Kidney epithelial cell (primary cell): ENCODE measurements at regions not wholly inside any gene's neighbourhood (a gene's known extent, or its start where the extent isn't known, plus 50 kb on each side); places are given as distances from the start of the nearest gene placed in this dataset.

Experiments used
- DNase-seq: peaks from one replicate; pipeline ENCODE4 v3.0.0-alpha.2; 2010; ENCODE audit warnings: low read depth
- H3K27me3 ChIP-seq: 2 replicates; pipeline ENCODE4 v1.6.0; 2011; ENCODE audit warnings: low read length; ENCODE audit not compliant: control insufficient read depth, insufficient read depth
- H3K36me3 ChIP-seq: 2 replicates; pipeline ENCODE4 v1.5.1; 2011; ENCODE audit warnings: low read length; ENCODE audit not compliant: control insufficient read depth, insufficient read depth
- H3K4me3 ChIP-seq: 2 replicates; pipeline ENCODE4 v1.5.1; 2011; ENCODE audit warnings: low read depth, mild to moderate bottlenecking, control low read depth, low read length
- TF ChIP-seq, protein P1 (sequence below): IDR thresholded peaks from 2 replicates; pipeline ENCODE4 v1.5.1; 2011; ENCODE audit warnings: mild to moderate bottlenecking, moderate library complexity, low read length, control low read depth, inconsistent platforms; ENCODE audit not compliant: insufficient read depth, poor library complexity, severe bottlenecking

DNA sequence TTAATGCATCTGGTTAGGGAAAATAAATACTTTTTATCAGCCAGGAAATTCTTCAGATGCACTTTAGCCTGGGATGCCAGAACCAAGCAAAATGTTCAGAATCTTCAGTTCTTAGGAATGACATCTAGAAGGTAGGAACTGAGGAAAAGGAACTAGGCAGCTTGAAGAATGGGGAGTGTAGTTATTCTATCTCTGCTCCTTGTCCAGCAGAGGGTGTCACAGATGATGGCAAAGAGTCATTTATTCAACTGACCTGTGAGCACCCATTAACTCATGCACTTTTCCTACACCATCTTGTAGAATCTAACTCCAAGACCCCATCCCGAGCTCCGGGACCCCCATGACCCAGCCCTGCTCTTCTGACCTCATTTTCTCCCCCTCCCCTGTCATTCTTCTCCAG is 122.1 kb upstream of the ISX start:
- Histone ChIP-seq H3K27me3 (no peaks in the 10 kb centered on the region), H3K4me3 (no peak overlapping the region), H3K36me3 (no peaks in the 10 kb centered on the region)
- TF ChIP-seq, protein P1, sequence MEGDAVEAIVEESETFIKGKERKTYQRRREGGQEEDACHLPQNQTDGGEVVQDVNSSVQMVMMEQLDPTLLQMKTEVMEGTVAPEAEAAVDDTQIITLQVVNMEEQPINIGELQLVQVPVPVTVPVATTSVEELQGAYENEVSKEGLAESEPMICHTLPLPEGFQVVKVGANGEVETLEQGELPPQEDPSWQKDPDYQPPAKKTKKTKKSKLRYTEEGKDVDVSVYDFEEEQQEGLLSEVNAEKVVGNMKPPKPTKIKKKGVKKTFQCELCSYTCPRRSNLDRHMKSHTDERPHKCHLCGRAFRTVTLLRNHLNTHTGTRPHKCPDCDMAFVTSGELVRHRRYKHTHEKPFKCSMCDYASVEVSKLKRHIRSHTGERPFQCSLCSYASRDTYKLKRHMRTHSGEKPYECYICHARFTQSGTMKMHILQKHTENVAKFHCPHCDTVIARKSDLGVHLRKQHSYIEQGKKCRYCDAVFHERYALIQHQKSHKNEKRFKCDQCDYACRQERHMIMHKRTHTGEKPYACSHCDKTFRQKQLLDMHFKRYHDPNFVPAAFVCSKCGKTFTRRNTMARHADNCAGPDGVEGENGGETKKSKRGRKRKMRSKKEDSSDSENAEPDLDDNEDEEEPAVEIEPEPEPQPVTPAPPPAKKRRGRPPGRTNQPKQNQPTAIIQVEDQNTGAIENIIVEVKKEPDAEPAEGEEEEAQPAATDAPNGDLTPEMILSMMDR = peak; percentile 22
- DNase-seq = no peak

DNA sequence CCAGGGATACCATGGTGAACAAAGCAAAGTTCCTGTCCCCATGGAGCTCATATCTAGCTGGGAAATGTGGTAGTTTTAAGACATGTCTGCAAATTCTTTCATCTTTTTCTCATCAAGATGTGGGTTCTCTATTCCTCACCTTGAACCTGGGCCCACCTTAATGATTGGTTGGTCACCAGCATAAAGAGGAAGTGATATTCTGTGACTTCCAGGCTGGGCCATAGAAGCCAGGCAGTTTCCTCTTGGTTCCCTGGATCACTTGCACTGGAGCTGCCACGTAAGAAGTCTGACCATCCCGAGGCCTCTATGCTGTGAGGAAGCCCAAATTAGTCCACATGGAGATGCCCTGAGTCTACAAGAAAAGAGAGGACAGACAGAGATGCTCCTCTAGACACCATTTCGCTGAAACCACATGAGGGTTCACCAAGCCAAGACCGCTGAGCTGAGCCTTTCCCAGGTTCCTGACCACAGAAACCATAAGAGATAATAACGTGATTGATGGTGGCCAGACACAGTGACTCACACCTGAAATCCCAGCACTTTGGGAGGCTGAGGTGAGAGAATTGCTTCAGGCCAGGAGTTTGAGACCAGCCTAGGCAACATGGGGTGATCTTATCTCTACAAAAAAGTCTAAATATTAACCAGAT is 119.5 kb upstream of the ISX start:
- Histone ChIP-seq H3K4me3 (no peak overlapping the region), H3K36me3 (no peaks in the 10 kb centered on the region), H3K27me3 (no peaks in the 10 kb centered on the region)
- TF ChIP-seq, protein P1 = no peak
- DNase-seq = no peak

DNA sequence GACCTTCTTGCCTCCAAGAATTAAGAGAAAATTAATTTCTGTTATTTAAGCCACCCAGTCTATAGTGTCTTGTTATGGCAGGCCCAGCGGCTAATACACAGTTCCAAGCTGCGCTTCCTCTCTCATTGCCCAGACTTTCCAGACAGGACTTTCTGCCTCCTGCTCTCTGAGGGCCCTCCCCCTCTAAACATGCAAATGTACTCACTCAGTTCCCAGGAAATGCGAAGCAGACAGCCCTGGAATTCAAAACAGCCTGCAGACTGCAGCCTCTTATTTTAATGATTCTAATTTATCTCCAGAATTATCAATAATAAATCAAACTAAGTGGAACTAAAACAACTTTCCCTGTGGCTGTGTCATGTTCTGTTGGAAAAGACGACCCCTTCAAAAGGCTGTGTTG is 115.5 kb upstream of the ISX start:
- H3K27me3 ChIP-seq = no peaks in the 10 kb centered on the region
- DNase-seq = no peak
- no peaks in the 10 kb centered on the region for H3K36me3 ChIP-seq
- TF ChIP-seq, protein P1 = no peak
- H3K4me3 ChIP-seq = no peak overlapping the region

DNA sequence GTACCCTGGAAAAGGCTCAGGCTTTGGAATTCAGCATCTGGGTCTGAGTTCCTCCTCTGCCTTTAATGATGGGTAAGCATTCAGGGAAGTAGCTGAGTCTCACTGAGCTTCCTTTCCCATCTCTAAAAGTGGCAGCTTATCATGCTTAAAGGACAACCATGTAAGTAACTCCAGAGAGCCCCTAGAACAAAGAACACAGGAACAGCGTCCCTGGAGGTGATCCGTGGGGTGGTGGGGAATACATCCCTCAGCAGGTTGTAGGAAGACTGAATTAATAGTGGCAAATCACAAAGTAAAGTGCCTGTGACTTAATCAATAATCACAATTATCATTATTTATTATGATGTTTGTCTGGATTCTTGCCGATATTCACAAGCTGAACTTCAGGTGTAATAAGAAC is 114.7 kb upstream of the ISX start:
- Histone ChIP-seq H3K27me3 (no peaks in the 10 kb centered on the region), H3K36me3 (no peaks in the 10 kb centered on the region), H3K4me3 (no peak overlapping the region)
- TF ChIP-seq, protein P1 = no peak
- DNase-seq = no peak

DNA sequence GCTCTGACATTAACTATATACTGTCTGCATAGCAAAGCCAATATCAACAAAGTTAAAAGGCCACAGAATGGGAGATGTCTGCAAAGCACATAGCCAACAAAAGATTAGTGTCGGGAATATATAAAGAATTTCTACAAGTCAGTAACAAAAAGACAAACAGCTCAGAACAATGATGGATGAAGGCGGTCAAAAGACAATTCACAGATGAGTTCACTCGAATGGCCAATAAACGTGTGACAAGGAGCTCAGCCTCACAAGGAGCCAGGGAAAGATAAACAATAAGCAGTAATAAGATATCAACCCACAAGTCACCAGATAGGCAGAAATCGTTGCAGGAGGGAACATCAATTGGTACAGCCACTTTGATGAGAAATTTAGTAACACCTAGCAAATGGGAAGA is 106.0 kb upstream of the ISX start:
- no peak for DNase-seq
- Histone ChIP-seq H3K27me3 (no peaks in the 10 kb centered on the region), H3K36me3 (no peaks in the 10 kb centered on the region), H3K4me3 (no peak overlapping the region)
- TF ChIP-seq, protein P1 = no peak

DNA sequence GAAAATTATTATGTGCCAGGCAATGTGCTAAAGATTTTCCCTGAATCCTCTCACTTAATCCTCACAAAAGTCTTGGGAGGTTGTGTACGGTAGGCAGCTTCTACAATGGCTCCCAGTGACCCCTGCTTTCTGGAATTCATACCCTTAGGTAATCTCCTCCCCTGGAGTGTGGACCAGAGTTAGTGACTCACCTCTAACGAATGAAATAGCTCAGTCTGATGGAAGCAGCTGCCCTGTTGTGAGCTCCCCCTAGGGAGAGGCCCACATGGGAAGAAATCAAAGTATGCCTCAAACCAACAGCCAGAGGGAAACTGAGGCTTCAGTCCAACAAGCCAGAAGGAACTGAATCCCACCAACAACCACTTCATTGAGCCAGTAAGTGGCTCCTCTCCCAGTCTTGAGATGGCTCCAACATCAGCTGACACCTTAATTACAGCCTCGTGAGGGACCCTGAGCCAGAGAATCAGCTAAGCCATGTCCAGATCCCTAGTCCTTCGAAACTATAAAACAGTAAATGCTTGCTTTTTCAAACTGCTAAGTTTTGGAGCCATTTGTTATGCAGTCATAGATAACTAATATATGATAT is 98.9 kb upstream of the ISX start:
- DNase-seq = peak; percentile 47
- Histone ChIP-seq H3K27me3 (no peaks in the 10 kb centered on the region), H3K36me3 (no peaks in the 10 kb centered on the region), H3K4me3 (no peak overlapping the region)
- TF ChIP-seq, protein P1 = peak; percentile 31
